ENCODE measurements at regions not wholly inside any gene's neighbourhood (a gene's known extent, or its start where the extent isn't known, plus 50 kb on each side); places are given as distances from the start of the nearest gene placed in this dataset.

DNA sequence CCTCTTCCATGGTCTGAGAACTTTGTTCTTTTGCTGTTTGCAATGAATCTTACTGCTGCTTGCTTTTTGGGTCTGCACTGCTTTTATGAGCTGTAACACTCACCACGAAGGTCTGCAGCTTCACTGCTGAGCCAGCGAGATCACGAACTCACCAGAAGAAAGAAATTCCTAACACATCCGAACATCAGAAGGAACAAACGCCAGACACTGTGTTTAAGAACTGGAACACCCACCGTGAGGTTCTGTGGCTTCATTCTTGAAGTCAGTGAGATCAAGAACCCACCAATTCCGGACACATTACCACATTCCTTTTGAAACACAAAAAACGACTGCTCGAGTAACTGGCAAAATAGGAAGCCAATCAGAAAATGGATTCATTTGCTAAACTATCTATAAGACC lies 471.8 kb downstream of the TFAP2A start (continued):
- TF ChIP-seq ZNF503 (CRISPR knock-in tag; IDR thresholded peaks at IDR 0.05) = no peak
- TF ChIP-seq, protein P1, sequence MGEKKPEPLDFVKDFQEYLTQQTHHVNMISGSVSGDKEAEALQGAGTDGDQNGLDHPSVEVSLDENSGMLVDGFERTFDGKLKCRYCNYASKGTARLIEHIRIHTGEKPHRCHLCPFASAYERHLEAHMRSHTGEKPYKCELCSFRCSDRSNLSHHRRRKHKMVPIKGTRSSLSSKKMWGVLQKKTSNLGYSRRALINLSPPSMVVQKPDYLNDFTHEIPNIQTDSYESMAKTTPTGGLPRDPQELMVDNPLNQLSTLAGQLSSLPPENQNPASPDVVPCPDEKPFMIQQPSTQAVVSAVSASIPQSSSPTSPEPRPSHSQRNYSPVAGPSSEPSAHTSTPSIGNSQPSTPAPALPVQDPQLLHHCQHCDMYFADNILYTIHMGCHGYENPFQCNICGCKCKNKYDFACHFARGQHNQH (CRISPR knock-in tag; IDR thresholded peaks at IDR 0.05) = no peak

- FAIRE-seq (no peak), ATAC-seq (no peak)
- TF ChIP-seq GMEB2 (CRISPR knock-in tag; IDR thresholded peaks at IDR 0.05; ENCODE audit: low read depth) = no peak
- TF ChIP-seq CSRNP1 (CRISPR knock-in tag; IDR thresholded peaks at IDR 0.05) = no peak
- no peak for TF ChIP-seq ZNF282 (IDR thresholded peaks at IDR 0.05; ENCODE audit: partially characterized antibody)
- no peak for TF ChIP-seq FUBP1 (CRISPR knock-in tag; IDR thresholded peaks at IDR 0.05; ENCODE audit: borderline replicate concordance)
- no peak for TF ChIP-seq ZNF619 (CRISPR knock-in tag; IDR thresholded peaks at IDR 0.05)
- no peak for TF ChIP-seq NFYB (CRISPR knock-in tag; IDR thresholded peaks at IDR 0.05)
- no peak for TF ChIP-seq ESRRA (CRISPR knock-in tag; IDR thresholded peaks at IDR 0.05; ENCODE audit: low read depth)
- TF ChIP-seq, protein P2, sequence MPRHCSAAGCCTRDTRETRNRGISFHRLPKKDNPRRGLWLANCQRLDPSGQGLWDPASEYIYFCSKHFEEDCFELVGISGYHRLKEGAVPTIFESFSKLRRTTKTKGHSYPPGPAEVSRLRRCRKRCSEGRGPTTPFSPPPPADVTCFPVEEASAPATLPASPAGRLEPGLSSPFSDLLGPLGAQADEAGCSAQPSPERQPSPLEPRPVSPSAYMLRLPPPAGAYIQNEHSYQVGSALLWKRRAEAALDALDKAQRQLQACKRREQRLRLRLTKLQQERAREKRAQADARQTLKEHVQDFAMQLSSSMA (CRISPR knock-in tag; IDR thresholded peaks at IDR 0.05) = no peak
- TF ChIP-seq, protein P3, sequence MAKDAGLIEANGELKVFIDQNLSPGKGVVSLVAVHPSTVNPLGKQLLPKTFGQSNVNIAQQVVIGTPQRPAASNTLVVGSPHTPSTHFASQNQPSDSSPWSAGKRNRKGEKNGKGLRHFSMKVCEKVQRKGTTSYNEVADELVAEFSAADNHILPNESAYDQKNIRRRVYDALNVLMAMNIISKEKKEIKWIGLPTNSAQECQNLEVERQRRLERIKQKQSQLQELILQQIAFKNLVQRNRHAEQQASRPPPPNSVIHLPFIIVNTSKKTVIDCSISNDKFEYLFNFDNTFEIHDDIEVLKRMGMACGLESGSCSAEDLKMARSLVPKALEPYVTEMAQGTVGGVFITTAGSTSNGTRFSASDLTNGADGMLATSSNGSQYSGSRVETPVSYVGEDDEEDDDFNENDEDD (CRISPR knock-in tag; IDR thresholded peaks at IDR 0.05; ENCODE audit: borderline replicate concordance) = no peak
- TF ChIP-seq ZNF326 (CRISPR knock-in tag; IDR thresholded peaks at IDR 0.05; ENCODE audit: borderline replicate concordance) = no peak
- no peak for TF ChIP-seq ZNF234 (CRISPR knock-in tag; conservative IDR thresholded peaks at IDR 0.05)
These were observed 472.7 kb downstream of the TFAP2A start for GRCh38 chr6:9942131-9942530.

More at GRCh38 chr6:9942131-9942530, 472.7 kb downstream of the TFAP2A start:
- no peaks in the 10 kb centered on the region for H3K79me2 ChIP-seq (ENCODE audit: insufficient read depth, low read length)
- H3K4me2 ChIP-seq (ENCODE audit: low read depth, low read length) = no peak overlapping the region
- H3K4me3 ChIP-seq (replicated peaks in 1 of 3; ENCODE audit: insufficient read depth in 1 of 3, low read depth in 2 of 3, low read length in 3 of 3) = no peak overlapping the region
- H3K27ac ChIP-seq (ENCODE audit: extremely low read length, insufficient read depth, low read length) = no peak overlapping the region
- ChIA-PET CTCF (ENCODE audit: low intra/inter-chr PET ratio, low total read pairs) (no interaction called here), POLR2A (no interaction called here)
- H3K4me1 ChIP-seq (ENCODE audit: insufficient read depth, low read length) = no peaks in the 10 kb centered on the region
- no TSS peak for BruUV-seq (replicated peaks)
- peaks cover 0 to 3% of the 10 kb centered on the region in 2 experiments; a peak in 1 of 5 replicates for H3K27me3 ChIP-seq (ENCODE audit: control insufficient read depth in 1 of 2, insufficient read depth in 2 of 2, low read length in 2 of 2)
- H3K9me3 ChIP-seq (ENCODE audit: low read length) = no peaks in the 10 kb centered on the region
- H4K20me1 ChIP-seq (ENCODE audit: insufficient read depth, low read length) = no peaks in the 10 kb centered on the region
- no peak overlapping the region for H2AFZ ChIP-seq (ENCODE audit: low read length)
- no peaks in the 10 kb centered on the region for H3K36me3 ChIP-seq (replicated peaks in 1 of 2; ENCODE audit: control insufficient read depth in 1 of 2, insufficient read depth in 2 of 2, low read length in 2 of 2)
- DNase-seq (ENCODE audit: low spot score) = no peak
- intact Hi-C loops (cut with micrococcal nuclease; ENCODE audit: unreplicated experiment) = no loop called here
- WGBS (ENCODE audit: low lambda C conversion rate) = 50% methylated on average over 7 of the region's 26 CpGs
- in situ Hi-C loops (cut with HindIII; ENCODE audit: extremely low pct_ligation_motif_present, low pct_unique_long_range_greater_than_20kb) = no loop called here
- no peak overlapping the region for H3K9ac ChIP-seq (ENCODE audit: insufficient read depth, low read depth, low read length)

Data from HepG2 (cell line).